ENCODE measurements at regions not wholly inside any gene's neighbourhood (a gene's known extent, or its start where the extent isn't known, plus 50 kb on each side); places are given as distances from the start of the nearest gene placed in this dataset.

DNA sequence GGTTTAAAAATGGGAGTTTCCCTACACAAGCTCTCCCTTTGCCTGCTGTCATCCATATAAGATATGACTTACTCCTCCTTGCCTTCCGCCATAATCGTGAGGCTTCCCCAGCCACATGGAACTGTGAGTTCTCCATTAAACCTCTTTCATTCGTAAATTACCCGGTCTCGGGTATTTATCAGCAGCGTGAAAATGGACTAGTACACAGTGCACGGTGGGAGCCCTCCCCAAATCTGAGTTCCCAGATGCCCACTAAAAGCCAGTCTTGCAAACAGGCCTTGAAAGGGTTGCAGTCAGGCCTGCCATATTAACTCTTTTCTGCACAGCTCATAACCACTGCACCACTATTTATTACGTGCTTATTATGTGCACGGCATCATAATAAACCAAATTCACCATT is 400.9 kb downstream of the PRDM2 start:
- FAIRE-seq (no peak), ATAC-seq (no peak), DNase-seq (ENCODE audit: low spot score) (no peak)
- Histone ChIP-seq H2AFZ (ENCODE audit: low read length) (no peak overlapping the region), H3K4me1 (ENCODE audit: insufficient read depth, low read length) (no peaks in the 10 kb centered on the region), H3K9ac (ENCODE audit: insufficient read depth, low read depth, low read length) (no peak overlapping the region), H3K27me3 (ENCODE audit: control insufficient read depth in 1 of 2, insufficient read depth in 2 of 2, low read length in 2 of 2) (no peaks in the 10 kb centered on the region), H4K20me1 (ENCODE audit: insufficient read depth, low read length) (no peaks in the 10 kb centered on the region), H3K4me3 (replicated peaks in 1 of 3; ENCODE audit: insufficient read depth in 1 of 3, low read depth in 2 of 3, low read length in 3 of 3) (no peak overlapping the region), H3K9me3 (ENCODE audit: low read length) (no peaks in the 10 kb centered on the region; the same call in 1 of the 2 replicates), H3K27ac (ENCODE audit: extremely low read length, insufficient read depth, low read length) (no peak overlapping the region), H3K36me3 (replicated peaks in 1 of 2; ENCODE audit: control insufficient read depth in 1 of 2, insufficient read depth in 2 of 2, low read length in 2 of 2) (no peaks in the 10 kb centered on the region), H3K79me2 (ENCODE audit: insufficient read depth, low read length) (no peaks in the 10 kb centered on the region), H3K4me2 (ENCODE audit: low read depth, low read length) (no peak overlapping the region)
- POLR2A ChIA-PET: no interaction called here
- intact Hi-C loops (cut with micrococcal nuclease; ENCODE audit: unreplicated experiment): no loop called here
- CTCF ChIA-PET (ENCODE audit: low intra/inter-chr PET ratio, low total read pairs): no interaction called here
- 36% methylated on average over 9 of the region's 9 CpGs for WGBS (ENCODE audit: low lambda C conversion rate)
- TF ChIP-seq TRIM24 (CRISPR knock-in tag; IDR thresholded peaks at IDR 0.05): no peak
- TF ChIP-seq FIP1L1 (IDR thresholded peaks at IDR 0.05; ENCODE audit: borderline replicate concordance, insufficient read depth, low read depth, low read length): no peak
- TF ChIP-seq, protein P1, sequence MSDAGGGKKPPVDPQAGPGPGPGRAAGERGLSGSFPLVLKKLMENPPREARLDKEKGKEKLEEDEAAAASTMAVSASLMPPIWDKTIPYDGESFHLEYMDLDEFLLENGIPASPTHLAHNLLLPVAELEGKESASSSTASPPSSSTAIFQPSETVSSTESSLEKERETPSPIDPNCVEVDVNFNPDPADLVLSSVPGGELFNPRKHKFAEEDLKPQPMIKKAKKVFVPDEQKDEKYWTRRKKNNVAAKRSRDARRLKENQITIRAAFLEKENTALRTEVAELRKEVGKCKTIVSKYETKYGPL (CRISPR knock-in tag; IDR thresholded peaks at IDR 0.05): no peak
- TF ChIP-seq, protein P2, sequence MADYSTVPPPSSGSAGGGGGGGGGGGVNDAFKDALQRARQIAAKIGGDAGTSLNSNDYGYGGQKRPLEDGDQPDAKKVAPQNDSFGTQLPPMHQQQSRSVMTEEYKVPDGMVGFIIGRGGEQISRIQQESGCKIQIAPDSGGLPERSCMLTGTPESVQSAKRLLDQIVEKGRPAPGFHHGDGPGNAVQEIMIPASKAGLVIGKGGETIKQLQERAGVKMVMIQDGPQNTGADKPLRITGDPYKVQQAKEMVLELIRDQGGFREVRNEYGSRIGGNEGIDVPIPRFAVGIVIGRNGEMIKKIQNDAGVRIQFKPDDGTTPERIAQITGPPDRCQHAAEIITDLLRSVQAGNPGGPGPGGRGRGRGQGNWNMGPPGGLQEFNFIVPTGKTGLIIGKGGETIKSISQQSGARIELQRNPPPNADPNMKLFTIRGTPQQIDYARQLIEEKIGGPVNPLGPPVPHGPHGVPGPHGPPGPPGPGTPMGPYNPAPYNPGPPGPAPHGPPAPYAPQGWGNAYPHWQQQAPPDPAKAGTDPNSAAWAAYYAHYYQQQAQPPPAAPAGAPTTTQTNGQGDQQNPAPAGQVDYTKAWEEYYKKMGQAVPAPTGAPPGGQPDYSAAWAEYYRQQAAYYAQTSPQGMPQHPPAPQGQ (CRISPR knock-in tag; IDR thresholded peaks at IDR 0.05; ENCODE audit: borderline replicate concordance): no peak
- TF ChIP-seq HOXA7 (CRISPR knock-in tag; IDR thresholded peaks at IDR 0.05): no peak
- in situ Hi-C loops (cut with HindIII; ENCODE audit: extremely low pct_ligation_motif_present, low pct_unique_long_range_greater_than_20kb): no loop called here
- no TSS peak for BruUV-seq (replicated peaks)

DNA sequence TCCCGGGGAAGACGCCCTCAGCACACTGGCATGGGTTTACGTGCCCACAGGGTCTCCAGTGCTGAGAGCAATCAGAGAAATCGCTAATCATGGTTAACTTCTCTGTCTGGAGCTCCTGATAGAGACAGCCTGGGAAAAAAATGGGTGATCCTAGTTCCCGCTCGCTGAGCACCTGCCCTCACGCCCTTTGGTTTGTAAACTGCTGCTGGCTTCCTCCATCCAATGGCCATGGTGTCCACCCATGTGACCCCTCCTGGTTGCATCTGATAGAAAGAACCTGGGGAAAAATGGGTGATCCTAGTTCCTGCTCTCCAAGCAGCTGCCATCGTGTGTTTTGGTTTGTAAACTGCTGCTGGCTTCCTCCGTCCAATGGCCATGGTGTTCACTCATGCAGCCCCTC is 402.2 kb downstream of the PRDM2 start:
- CTCF ChIA-PET (ENCODE audit: low intra/inter-chr PET ratio, low total read pairs): no interaction called here
- no peak overlapping the region for H2AFZ ChIP-seq (ENCODE audit: low read length)
- ATAC-seq (no peak), DNase-seq (ENCODE audit: low spot score) (no peak), FAIRE-seq (no peak)
- no peak overlapping the region for H3K9ac ChIP-seq (ENCODE audit: insufficient read depth, low read depth, low read length)
- H3K4me3 ChIP-seq (replicated peaks in 1 of 3; ENCODE audit: insufficient read depth in 1 of 3, low read depth in 2 of 3, low read length in 3 of 3): no peak overlapping the region
- in situ Hi-C loops (cut with HindIII; ENCODE audit: extremely low pct_ligation_motif_present, low pct_unique_long_range_greater_than_20kb) (no loop called here), intact Hi-C loops (cut with micrococcal nuclease; ENCODE audit: unreplicated experiment) (no loop called here)
- no peaks in the 10 kb centered on the region for H3K36me3 ChIP-seq (replicated peaks in 1 of 2; ENCODE audit: control insufficient read depth in 1 of 2, insufficient read depth in 2 of 2, low read length in 2 of 2)
- no peaks in the 10 kb centered on the region for H4K20me1 ChIP-seq (ENCODE audit: insufficient read depth, low read length)
- no peaks in the 10 kb centered on the region for H3K27me3 ChIP-seq (ENCODE audit: control insufficient read depth in 1 of 2, insufficient read depth in 2 of 2, low read length in 2 of 2)
- no peaks in the 10 kb centered on the region; the same call in 1 of the 2 replicates for H3K9me3 ChIP-seq (ENCODE audit: low read length)
- POLR2A ChIA-PET: no interaction called here
- no peaks in the 10 kb centered on the region for H3K4me1 ChIP-seq (ENCODE audit: insufficient read depth, low read length)
- H3K79me2 ChIP-seq (ENCODE audit: insufficient read depth, low read length): no peaks in the 10 kb centered on the region
- no TSS peak for BruUV-seq (replicated peaks)
- H3K4me2 ChIP-seq (ENCODE audit: low read depth, low read length): no peak overlapping the region
- H3K27ac ChIP-seq (ENCODE audit: extremely low read length, insufficient read depth, low read length): no peak overlapping the region
- WGBS (ENCODE audit: low lambda C conversion rate): 53% methylated on average over 7 of the region's 9 CpGs
- TF ChIP-seq ZNF501 (CRISPR knock-in tag; IDR thresholded peaks at IDR 0.05) (no peak), JARID2 (CRISPR knock-in tag; IDR thresholded peaks at IDR 0.05; ENCODE audit: insufficient replicate concordance) (no peak), ZSCAN25 (CRISPR knock-in tag; IDR thresholded peaks at IDR 0.05) (no peak), ZNF329 (CRISPR knock-in tag; IDR thresholded peaks at IDR 0.05; ENCODE audit: low read depth) (no peak), NR2F1 (CRISPR knock-in tag; IDR thresholded peaks at IDR 0.05) (no peak)
- TF ChIP-seq, protein P3, sequence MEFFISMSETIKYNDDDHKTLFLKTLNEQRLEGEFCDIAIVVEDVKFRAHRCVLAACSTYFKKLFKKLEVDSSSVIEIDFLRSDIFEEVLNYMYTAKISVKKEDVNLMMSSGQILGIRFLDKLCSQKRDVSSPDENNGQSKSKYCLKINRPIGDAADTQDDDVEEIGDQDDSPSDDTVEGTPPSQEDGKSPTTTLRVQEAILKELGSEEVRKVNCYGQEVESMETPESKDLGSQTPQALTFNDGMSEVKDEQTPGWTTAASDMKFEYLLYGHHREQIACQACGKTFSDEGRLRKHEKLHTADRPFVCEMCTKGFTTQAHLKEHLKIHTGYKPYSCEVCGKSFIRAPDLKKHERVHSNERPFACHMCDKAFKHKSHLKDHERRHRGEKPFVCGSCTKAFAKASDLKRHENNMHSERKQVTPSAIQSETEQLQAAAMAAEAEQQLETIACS (CRISPR knock-in tag; IDR thresholded peaks at IDR 0.05): no peak
